Right cardiac atrium (tissue), 5 donors: ENCODE measurements at regions not wholly inside any gene's neighbourhood (a gene's known extent, or its start where the extent isn't known, plus 50 kb on each side); places are given as distances from the start of the nearest gene placed in this dataset.

Experiments
- ATAC-seq, 2 donors: fragments of 200-7000 bp; cut with Tn5 transposase; one replicate each; pipeline versions ENCODE4 v1.8.0 to v1.9.1; 2020; ENCODE audit warnings: moderate library complexity in 2 of 2, mild to moderate bottlenecking in 1 of 2
- DNase-seq, 3 donors: peaks; one replicate each; pipeline ENCODE4 v3.0.0-alpha.2; 2020
- H3K27ac ChIP-seq: one replicate; pipeline ENCODE4 v1.5.1; 2013; ENCODE audit warnings: mild to moderate bottlenecking, low read length, control low read depth, moderate library complexity
- H3K27me3 ChIP-seq: one replicate; pipeline ENCODE4 v1.6.1; 2013; ENCODE audit not compliant: control insufficient read depth, insufficient read depth
- H3K4me1 ChIP-seq: one replicate; pipeline ENCODE4 v1.6.1; 2013; ENCODE audit warnings: low read length; ENCODE audit not compliant: control insufficient read depth, insufficient read depth
- H3K4me3 ChIP-seq: one replicate; pipeline ENCODE4 v1.5.1; 2013; ENCODE audit warnings: low read length, control low read depth
- H3K9me3 ChIP-seq: one replicate; pipeline ENCODE4 v1.6.1; 2013; ENCODE audit warnings: low read length; ENCODE audit not compliant: control insufficient read depth
- WGBS: extraction: QIAGEN DNeasy Blood & Tissue Kit; methylation state at CpG from one replicate; pipeline ENCODE4 v1.1.7; 2013; 5-methylcytosine and 5-hydroxymethylcytosine counted together
- intact Hi-C, 4 donors: fragments of 100-400 bp; cut with DNase I; formaldehyde crosslinking; loops; one replicate each; pipeline versions ENCODE4 v1.11.0 to v1.14.0; 2022 to 2023
- donor health status: healthy with polysubstance abuse.
- donor health status: DM: no; HTN: yes; CAD: no.
- donor health status: DM: no; HTN: no; CAD: no.
- donor health status: DM: no; HTN: yes; CAD: no; lungs with severe emphysema.
- donor health status: DM: yes; HTN: yes; CAD: no.

DNA sequence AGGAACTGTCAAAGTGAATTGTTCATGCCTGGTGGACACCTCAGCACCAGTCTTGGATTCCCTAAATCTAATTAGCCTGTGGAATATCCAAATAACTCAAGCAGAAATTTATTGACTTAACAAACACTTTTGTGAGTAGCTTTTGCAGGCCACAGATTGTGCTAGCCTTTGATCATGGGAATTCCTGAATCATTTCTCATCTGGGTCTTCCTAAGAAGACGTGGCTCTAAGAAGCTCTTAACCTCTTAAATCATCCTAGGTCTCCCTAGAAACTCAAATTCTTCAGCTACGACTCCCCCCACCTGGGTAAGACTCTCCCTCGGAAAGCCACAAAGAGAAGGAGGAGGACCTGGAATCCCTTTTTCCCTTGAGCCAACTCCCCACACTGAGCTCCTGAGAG is 53.8 kb upstream of the PSEN2 start:
- Histone ChIP-seq H3K4me1 (peaks cover 7% of the 10 kb centered on the region), H3K27me3 (no peaks in the 10 kb centered on the region), H3K9me3 (no peaks in the 10 kb centered on the region), H3K27ac (no peak overlapping the region), H3K4me3 (no peak overlapping the region)
- DNase-seq (no peak), ATAC-seq (no peak)
- intact Hi-C loops = loop anchor here in 1 of 4 donors (5.0 kb wide), 1 partner anchor 164 kb away; no protein-coding TSS in a partner anchor
- 95% methylated on average over 3 of the region's 3 CpGs for WGBS

DNA sequence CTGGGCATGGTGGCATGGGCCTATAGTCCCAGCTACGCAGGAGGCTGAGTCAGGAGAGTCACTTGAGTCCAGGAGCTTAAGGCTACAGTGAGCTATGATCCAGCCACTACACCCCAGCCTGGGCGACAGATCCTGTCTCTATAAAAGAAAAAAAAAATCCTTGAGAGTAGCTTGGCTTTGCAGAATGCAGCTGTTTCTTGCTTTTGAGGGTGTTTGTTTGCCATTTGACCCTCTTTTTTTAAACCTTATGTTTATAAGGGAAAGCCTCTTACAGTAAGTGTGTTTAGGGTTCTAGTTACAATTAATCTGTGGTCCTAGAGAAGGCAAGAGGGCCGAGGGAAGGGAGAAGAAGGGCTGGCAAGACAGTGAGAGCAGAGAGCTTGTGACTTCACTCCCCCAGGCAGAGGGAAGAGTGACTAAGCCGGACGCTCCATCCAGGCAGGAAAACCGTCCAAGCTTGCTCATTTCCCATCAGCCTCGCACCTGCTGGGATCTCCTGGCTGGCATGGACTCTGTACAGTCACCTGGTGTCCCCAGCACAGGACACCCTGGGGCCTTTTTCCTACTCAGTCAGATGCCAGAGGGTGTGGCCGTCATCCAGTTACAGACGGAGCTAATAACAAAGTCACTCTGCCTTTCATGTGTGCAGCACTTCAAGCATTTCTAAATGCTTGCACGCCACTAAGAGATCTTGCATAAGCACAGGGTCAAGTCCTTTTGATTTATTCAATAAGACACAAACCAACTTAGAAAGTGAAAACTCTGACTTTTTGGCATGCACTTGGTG is 55.5 kb upstream of the PSEN2 start:
- Histone ChIP-seq H3K4me1 (peaks cover 2% of the 10 kb centered on the region), H3K27ac (peak overlapping the region; percentile 84), H3K9me3 (no peaks in the 10 kb centered on the region), H3K4me3 (no peak overlapping the region), H3K27me3 (no peaks in the 10 kb centered on the region)
- peak; percentile 77 to 84 for ATAC-seq
- 29% methylated on average over 10 of the region's 10 CpGs for WGBS
- peak in 2 of 3 donors; percentile 38 to 69 for DNase-seq
- intact Hi-C loops = loop anchor here in 1 of 4 donors (5.0 kb wide), 1 partner anchor 163 kb away; no protein-coding TSS in a partner anchor

GRCh38 chr1:226813671-226814591 is 56.5 kb upstream of the PSEN2 start:
- H3K9me3 ChIP-seq = no peaks in the 10 kb centered on the region

GRCh38 chr1:226810681-226811080 is 59.7 kb upstream of the PSEN2 start:
- intact Hi-C loops = no loop called here
- Histone ChIP-seq H3K4me3 (no peak overlapping the region), H3K27ac (no peak overlapping the region), H3K4me1 (peaks cover 2% of the 10 kb centered on the region), H3K27me3 (no peaks in the 10 kb centered on the region), H3K9me3 (no peaks in the 10 kb centered on the region)
- no peak for ATAC-seq
- 97% methylated on average over 4 of the region's 4 CpGs for WGBS
- no peak for DNase-seq

More at GRCh38 chr1:226813671-226814591, 56.5 kb upstream of the PSEN2 start:
- DNase-seq (no peak), ATAC-seq (no peak)
- 80% methylated on average over 7 of the region's 7 CpGs for WGBS
- H3K4me1 ChIP-seq = peaks cover 2% of the 10 kb centered on the region
- H3K4me3 ChIP-seq = no peak overlapping the region
- peak overlapping the region; percentile 46 for H3K27ac ChIP-seq
- intact Hi-C loops = no loop called here
- no peaks in the 10 kb centered on the region for H3K27me3 ChIP-seq

GRCh38 chr1:226809785-226810571 is 60.4 kb upstream of the PSEN2 start:
- Histone ChIP-seq H3K9me3 (no peaks in the 10 kb centered on the region), H3K27me3 (no peaks in the 10 kb centered on the region), H3K4me1 (peaks cover 2% of the 10 kb centered on the region), H3K27ac (no peak overlapping the region), H3K4me3 (no peak overlapping the region)
- ATAC-seq (no peak), DNase-seq (peak in 1 of 3 donors; percentile 21)
- 88% methylated on average over 11 of the region's 11 CpGs for WGBS
- intact Hi-C loops = no loop called here

GRCh38 chr1:226808501-226808900 is 61.9 kb upstream of the PSEN2 start:
- H3K27ac ChIP-seq = no peak overlapping the region
- 79% methylated on average over 6 of the region's 6 CpGs for WGBS
- ATAC-seq (no peak), DNase-seq (no peak)
- no peaks in the 10 kb centered on the region for H3K27me3 ChIP-seq
- no peaks in the 10 kb centered on the region for H3K4me1 ChIP-seq
- intact Hi-C loops = no loop called here
- H3K9me3 ChIP-seq = no peaks in the 10 kb centered on the region
- no peak overlapping the region for H3K4me3 ChIP-seq

- no peak for ATAC-seq
- intact Hi-C loops = no loop called here
These were observed 63.4 kb upstream of the PSEN2 start for GRCh38 chr1:226806988-226807387.

GRCh38 chr1:226804907-226805759 is 65.3 kb upstream of the PSEN2 start:
- no peaks in the 10 kb centered on the region for H3K27me3 ChIP-seq
- no peak overlapping the region for H3K4me3 ChIP-seq
- intact Hi-C loops = no loop called here
- ATAC-seq (no peak), DNase-seq (no peak)
- no peaks in the 10 kb centered on the region for H3K4me1 ChIP-seq
- no peak overlapping the region for H3K27ac ChIP-seq
- WGBS = 80% methylated on average over 12 of the region's 12 CpGs
- H3K9me3 ChIP-seq = no peaks in the 10 kb centered on the region

More at GRCh38 chr1:226806988-226807387, 63.4 kb upstream of the PSEN2 start:
- DNase-seq = no peak
- Histone ChIP-seq H3K27me3 (no peaks in the 10 kb centered on the region), H3K4me1 (no peaks in the 10 kb centered on the region), H3K4me3 (no peak overlapping the region), H3K9me3 (no peaks in the 10 kb centered on the region), H3K27ac (no peak overlapping the region)
- 49% methylated on average over 1 of the region's 1 CpG for WGBS

DNA sequence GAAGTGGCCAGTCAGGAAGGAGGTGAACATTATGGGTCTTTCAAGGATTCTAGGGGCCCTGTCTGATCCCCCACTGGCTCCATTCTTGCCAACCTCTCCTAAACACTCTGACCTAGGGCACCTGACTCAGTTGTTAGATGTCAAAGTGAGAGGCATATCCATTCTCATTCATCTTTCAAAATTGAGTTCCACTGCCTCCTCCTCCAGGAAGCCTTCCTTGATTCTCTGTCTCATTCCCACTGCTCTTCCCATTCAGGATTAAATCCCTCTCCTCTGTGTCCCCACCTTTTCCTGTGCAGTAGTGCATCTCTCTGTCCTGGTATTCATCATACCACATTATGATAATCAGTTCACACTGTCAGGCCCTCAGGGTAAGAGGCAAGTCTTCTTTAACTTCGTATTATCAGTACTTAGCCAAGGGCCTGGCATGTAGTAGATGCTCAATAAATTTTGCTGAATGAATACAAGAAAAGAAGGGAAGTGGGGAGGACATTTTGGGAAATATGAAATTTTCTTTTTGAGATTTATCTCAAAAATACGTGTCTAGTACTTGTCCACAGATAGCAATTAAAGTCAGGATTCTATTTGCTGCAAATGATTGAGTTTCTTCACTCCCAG is 61.8 kb upstream of the ITPKB start:
- DNase-seq (no peak), ATAC-seq (no peak)
- Histone ChIP-seq H3K9me3 (no peaks in the 10 kb centered on the region), H3K27me3 (no peaks in the 10 kb centered on the region), H3K4me1 (peaks cover 2% of the 10 kb centered on the region), H3K4me3 (no peak overlapping the region), H3K27ac (no peak overlapping the region)
- 81% methylated on average over 2 of the region's 2 CpGs for WGBS
- intact Hi-C loops = no loop called here
